ENCODE measurements at regions not wholly inside any gene's neighbourhood (a gene's known extent, or its start where the extent isn't known, plus 50 kb on each side); places are given as distances from the start of the nearest gene placed in this dataset.
"Not testable (repeated sequence)": the region's sequence is repeated elsewhere in the genome, so short reads cannot be mapped to it uniquely, and the experiment has no call there.

- Histone ChIP-seq H3K9ac (ENCODE audit: low read depth, low read length, poor library complexity, severe bottlenecking) (no peak overlapping the region), H3K4me3 (ENCODE audit: low read length, poor library complexity, severe bottlenecking) (no peak overlapping the region), H3K79me2 (ENCODE audit: insufficient read depth, low read length) (no peaks in the 10 kb centered on the region), H3K9me2 (replicated peaks; ENCODE audit: low read depth, low read length) (no peaks in the 10 kb centered on the region), H3K4me1 (ENCODE audit: insufficient read depth, low read length, poor library complexity, severe bottlenecking) (no peaks in the 10 kb centered on the region), H3F3A (ENCODE audit: low read depth) (no peaks in the 10 kb centered on the region), H3K4me2 (ENCODE audit: low read depth, low read length, poor library complexity, severe bottlenecking) (no peak overlapping the region), H3K36me3 (ENCODE audit: insufficient read depth, low read length) (no peaks in the 10 kb centered on the region), H3K27me3 (ENCODE audit: insufficient read depth, low read length, poor library complexity, severe bottlenecking) (no peaks in the 10 kb centered on the region), H2AFZ (ENCODE audit: low read length) (no peak overlapping the region), H3K9me3 (ENCODE audit: insufficient read depth, low read depth, low read length) (no peaks in the 10 kb centered on the region), H4K20me1 (ENCODE audit: insufficient read depth, low read length, poor library complexity, severe bottlenecking) (no peaks in the 10 kb centered on the region)
- TF ChIP-seq EZH2phosphoT487 (IDR thresholded peaks at IDR 0.05; ENCODE audit: borderline replicate concordance) (no peak), CTCF (conservative IDR thresholded peaks at IDR 0.05; ENCODE audit: low read length) (no peak)
These were observed 149.2 kb upstream of the SEMA3D start for GRCh38 chr7:85336086-85336485.

GRCh38 chr7:85335113-85335512, 148.3 kb upstream of the SEMA3D start:
- H3K79me2 ChIP-seq (ENCODE audit: insufficient read depth, low read length); H3K4me3 ChIP-seq (ENCODE audit: low read length, poor library complexity, severe bottlenecking); H3K9me3 ChIP-seq (ENCODE audit: insufficient read depth, low read depth, low read length); H2AFZ ChIP-seq (ENCODE audit: low read length); H3K36me3 ChIP-seq (ENCODE audit: insufficient read depth, low read length); H3K9ac ChIP-seq (ENCODE audit: low read depth, low read length, poor library complexity, severe bottlenecking); H4K20me1 ChIP-seq (ENCODE audit: insufficient read depth, low read length, poor library complexity, severe bottlenecking); H3K4me2 ChIP-seq (ENCODE audit: low read depth, low read length, poor library complexity, severe bottlenecking); H3K27me3 ChIP-seq (ENCODE audit: insufficient read depth, low read length, poor library complexity, severe bottlenecking); H3F3A ChIP-seq (ENCODE audit: low read depth); H3K4me1 ChIP-seq (ENCODE audit: insufficient read depth, low read length, poor library complexity, severe bottlenecking); H3K9me2 ChIP-seq (replicated peaks; ENCODE audit: low read depth, low read length): not testable (repeated sequence)

GRCh38 chr7:85328456-85328998, 141.7 kb upstream of the SEMA3D start:
- Histone ChIP-seq H3K4me3 (ENCODE audit: low read length, poor library complexity, severe bottlenecking) (no peak overlapping the region), H3K9me2 (replicated peaks; ENCODE audit: low read depth, low read length) (no peaks in the 10 kb centered on the region)
- TF ChIP-seq CTCF (conservative IDR thresholded peaks at IDR 0.05; ENCODE audit: low read length): no peak
- no peak for TF ChIP-seq EZH2phosphoT487 (IDR thresholded peaks at IDR 0.05; ENCODE audit: borderline replicate concordance)

GRCh38 chr7:85324145-85324799, 137.4 kb upstream of the SEMA3D start:
- Histone ChIP-seq H3F3A (ENCODE audit: low read depth) (no peaks in the 10 kb centered on the region), H3K9ac (ENCODE audit: low read depth, low read length, poor library complexity, severe bottlenecking) (no peak overlapping the region), H3K9me2 (replicated peaks; ENCODE audit: low read depth, low read length) (no peaks in the 10 kb centered on the region; the same call in 1 of the 2 replicates), H2AFZ (ENCODE audit: low read length) (no peak overlapping the region), H3K4me2 (ENCODE audit: low read depth, low read length, poor library complexity, severe bottlenecking) (no peak overlapping the region), H3K36me3 (ENCODE audit: insufficient read depth, low read length) (no peaks in the 10 kb centered on the region), H3K4me3 (ENCODE audit: low read length, poor library complexity, severe bottlenecking) (no peak overlapping the region), H3K4me1 (ENCODE audit: insufficient read depth, low read length, poor library complexity, severe bottlenecking) (no peaks in the 10 kb centered on the region), H3K9me3 (ENCODE audit: insufficient read depth, low read depth, low read length) (no peaks in the 10 kb centered on the region), H3K27me3 (ENCODE audit: insufficient read depth, low read length, poor library complexity, severe bottlenecking) (no peaks in the 10 kb centered on the region), H3K79me2 (ENCODE audit: insufficient read depth, low read length) (no peaks in the 10 kb centered on the region), H4K20me1 (ENCODE audit: insufficient read depth, low read length, poor library complexity, severe bottlenecking) (no peaks in the 10 kb centered on the region)
- TF ChIP-seq EZH2phosphoT487 (IDR thresholded peaks at IDR 0.05; ENCODE audit: borderline replicate concordance): no peak
- no peak for TF ChIP-seq CTCF (conservative IDR thresholded peaks at IDR 0.05; ENCODE audit: low read length)

More at GRCh38 chr7:85328456-85328998, 141.7 kb upstream of the SEMA3D start:
- Histone ChIP-seq H3K79me2 (ENCODE audit: insufficient read depth, low read length) (no peaks in the 10 kb centered on the region), H2AFZ (ENCODE audit: low read length) (no peak overlapping the region), H3K36me3 (ENCODE audit: insufficient read depth, low read length) (no peaks in the 10 kb centered on the region), H3K27me3 (ENCODE audit: insufficient read depth, low read length, poor library complexity, severe bottlenecking) (no peaks in the 10 kb centered on the region), H3K4me2 (ENCODE audit: low read depth, low read length, poor library complexity, severe bottlenecking) (no peak overlapping the region), H3K9me3 (ENCODE audit: insufficient read depth, low read depth, low read length) (no peaks in the 10 kb centered on the region), H4K20me1 (ENCODE audit: insufficient read depth, low read length, poor library complexity, severe bottlenecking) (no peaks in the 10 kb centered on the region), H3F3A (ENCODE audit: low read depth) (no peaks in the 10 kb centered on the region), H3K9ac (ENCODE audit: low read depth, low read length, poor library complexity, severe bottlenecking) (no peak overlapping the region), H3K4me1 (ENCODE audit: insufficient read depth, low read length, poor library complexity, severe bottlenecking) (no peaks in the 10 kb centered on the region)

All from Loucy (cell line).